HG03354 (cell line): ENCODE measurements at regions not wholly inside any gene's neighbourhood (a gene's known extent, or its start where the extent isn't known, plus 50 kb on each side); places are given as distances from the start of the nearest gene placed in this dataset.
"Not testable (repeated sequence)": the region's sequence is repeated elsewhere in the genome, so short reads cannot be mapped to it uniquely, and the experiment has no call there.

Experiments used
- ATAC-seq: cut with Tn5 transposase; IDR thresholded peaks from one replicate; pipeline ENCODE4 v1.9.1; 2021; ENCODE audit warnings: mild to moderate bottlenecking; ENCODE audit not compliant: unreplicated experiment, poor library complexity, severe bottlenecking

GRCh38 chr10:113475381-113475807 lies 77.5 kb upstream of the HABP2 start:
- no peak for ATAC-seq

DNA sequence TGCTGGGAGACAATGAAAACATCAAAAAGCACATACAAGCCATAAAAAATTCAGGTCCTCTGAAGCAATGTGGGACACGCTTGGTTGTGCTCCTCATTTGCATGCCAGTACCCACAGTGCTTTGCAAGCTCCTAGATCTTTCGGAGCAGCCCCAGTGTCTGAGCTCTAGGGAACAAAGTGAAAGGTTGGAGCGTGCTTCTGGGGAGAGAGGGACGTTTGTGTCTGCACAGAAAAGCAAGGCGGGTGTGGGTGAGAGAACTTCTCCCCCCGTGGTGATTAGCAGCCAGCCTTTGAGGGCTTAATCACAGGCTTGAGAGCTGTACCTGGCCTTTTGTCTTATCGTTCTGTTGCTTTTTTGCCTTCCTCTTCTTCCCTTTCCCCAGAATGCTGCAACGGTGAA lies 76.7 kb upstream of the HABP2 start:
- ATAC-seq = no peak

DNA sequence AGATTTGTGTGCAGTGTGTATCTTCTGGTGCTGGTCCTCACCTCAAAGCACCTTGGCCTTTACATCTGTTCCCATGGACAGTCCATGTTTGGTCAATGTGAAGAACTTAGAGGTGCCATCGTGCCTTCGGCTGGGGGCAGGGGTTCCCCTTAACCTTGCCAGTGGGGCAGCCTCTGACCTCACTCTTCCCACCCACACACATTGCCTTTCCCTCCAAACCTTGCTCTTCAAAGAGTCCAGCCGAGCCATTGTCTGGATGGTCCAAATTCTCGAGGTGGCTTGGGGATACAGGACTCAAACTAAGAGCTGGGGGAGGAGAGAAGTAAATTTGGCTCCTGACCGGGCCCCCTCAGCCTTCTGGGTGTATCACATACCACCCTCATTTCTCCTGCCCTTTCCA lies 76.2 kb upstream of the HABP2 start:
- no peak for ATAC-seq

DNA sequence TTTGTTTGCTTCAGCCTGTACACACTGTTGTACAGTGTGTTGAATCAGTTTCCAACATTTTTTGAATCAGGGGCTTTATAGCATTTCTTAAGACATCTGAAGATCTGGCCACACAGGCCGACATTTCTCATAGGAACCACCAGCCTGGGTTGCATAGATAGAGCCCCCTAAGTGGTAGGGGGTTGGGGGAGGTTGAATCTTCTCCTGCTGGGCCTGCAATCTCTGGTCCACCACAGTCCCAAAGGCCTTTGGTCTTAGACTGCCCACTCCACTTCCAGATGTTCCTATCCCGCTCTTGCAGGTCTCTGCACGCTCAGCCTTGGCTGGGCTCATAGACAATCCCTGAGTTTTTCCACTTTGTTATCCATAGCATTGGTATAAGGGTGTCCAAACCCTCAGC lies 75.4 kb upstream of the HABP2 start:
- ATAC-seq = no peak

GRCh38 chr10:113479346-113480080 lies 73.3 kb upstream of the HABP2 start:
- no peak for ATAC-seq

- no peak for ATAC-seq
Measured at GRCh38 chr10:113480081-113480360, 72.8 kb upstream of the HABP2 start.

DNA sequence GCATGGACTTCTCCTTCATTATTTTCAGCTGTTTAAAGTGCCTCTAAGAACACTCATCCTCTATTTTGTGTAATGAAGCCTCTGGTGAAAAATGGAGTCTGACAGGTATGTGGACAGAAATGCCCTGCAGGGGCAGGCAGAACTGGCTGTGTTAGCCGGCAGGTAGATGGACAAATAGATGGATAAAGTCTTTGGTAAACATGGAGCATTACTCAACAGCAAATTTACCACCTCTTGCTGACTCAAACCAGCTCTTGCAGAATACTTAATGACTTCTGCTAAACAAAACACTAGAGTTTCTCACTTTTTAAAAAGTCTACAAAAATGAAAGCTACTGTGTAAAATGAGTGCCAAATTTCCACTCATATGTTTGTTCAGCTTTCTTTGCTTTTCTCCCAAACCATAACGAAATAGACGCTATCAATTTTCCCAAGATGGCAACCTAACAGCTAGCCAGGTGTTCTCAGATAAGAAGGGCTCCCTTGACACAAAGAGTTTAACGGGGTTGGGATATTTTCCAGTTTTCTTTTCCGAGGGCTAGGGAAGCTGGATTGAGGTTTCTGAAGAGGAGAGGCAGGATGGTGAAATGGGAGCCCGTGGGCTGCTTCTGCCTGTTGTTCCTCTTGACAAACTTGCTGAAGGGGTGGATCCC lies 71.9 kb upstream of the HABP2 start:
- no peak for ATAC-seq

DNA sequence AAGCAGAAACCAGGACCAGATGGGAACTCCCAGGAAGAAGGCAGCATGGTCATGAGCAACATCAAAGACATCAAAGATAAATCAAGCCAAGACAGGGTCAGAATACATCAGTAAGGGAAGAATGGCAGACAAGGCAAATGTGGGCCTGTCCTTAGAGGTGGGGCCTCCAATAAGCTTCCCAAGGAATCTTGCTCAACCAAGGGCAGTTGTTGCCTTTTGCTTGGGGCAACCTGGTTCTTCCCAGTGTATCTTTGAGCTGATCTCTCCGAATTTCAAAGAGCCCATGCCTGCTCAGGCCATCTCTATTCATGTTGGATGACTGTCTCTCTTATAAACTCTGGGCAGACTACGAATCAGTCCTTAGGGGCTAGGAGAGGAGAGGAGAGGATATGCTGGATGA lies 68.4 kb upstream of the HABP2 start:
- ATAC-seq = no peak

- ATAC-seq = no peak
Measured at GRCh38 chr10:113485736-113486135, 67.1 kb upstream of the HABP2 start.

- ATAC-seq = no peak
Measured at GRCh38 chr10:113486531-113486930, 66.3 kb upstream of the HABP2 start.

DNA sequence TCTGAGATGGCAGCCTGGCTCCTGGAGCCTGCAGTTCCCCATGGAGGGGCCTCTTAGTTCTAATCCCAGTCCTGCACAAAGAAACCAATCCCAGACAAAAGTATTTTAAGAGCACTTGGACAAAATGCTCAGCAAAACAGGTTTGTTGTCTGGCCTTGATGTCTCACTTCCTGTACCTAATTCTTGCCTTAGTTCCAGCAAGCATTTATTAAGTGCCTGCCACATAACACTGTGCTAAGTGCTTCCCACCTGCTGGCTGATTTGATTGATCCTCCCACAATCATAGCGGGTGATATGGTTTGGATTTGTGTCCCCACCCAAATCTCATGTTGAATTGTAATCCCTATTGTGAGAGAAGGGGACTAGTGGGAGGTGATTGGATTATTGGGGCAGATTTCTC lies 65.7 kb upstream of the HABP2 start:
- ATAC-seq = no peak

- no peak for ATAC-seq
Measured at GRCh38 chr10:113488186-113488585, 64.7 kb upstream of the HABP2 start.

DNA sequence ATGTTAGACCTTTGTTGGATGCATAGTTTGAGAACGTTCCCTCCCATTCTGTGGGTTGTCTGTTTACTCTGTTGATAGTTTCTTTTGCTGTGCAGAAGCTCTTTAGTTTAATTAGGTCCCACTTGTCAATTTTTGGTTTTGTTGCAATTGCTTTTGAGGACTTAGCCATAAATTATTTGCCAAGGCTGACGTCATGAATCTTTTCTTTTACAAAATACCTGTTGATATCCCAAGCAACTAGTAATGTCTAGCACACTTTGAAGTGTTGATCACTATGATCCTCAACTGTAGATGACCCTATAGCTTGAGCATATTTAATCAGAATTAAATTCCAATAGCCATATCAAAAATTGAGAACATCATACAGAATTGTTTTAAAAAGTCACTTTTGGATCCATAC lies 63.3 kb upstream of the HABP2 start:
- ATAC-seq = not testable (repeated sequence)

- ATAC-seq = no peak
Measured at GRCh38 chr10:113491967-113492565, 60.8 kb upstream of the HABP2 start.

DNA sequence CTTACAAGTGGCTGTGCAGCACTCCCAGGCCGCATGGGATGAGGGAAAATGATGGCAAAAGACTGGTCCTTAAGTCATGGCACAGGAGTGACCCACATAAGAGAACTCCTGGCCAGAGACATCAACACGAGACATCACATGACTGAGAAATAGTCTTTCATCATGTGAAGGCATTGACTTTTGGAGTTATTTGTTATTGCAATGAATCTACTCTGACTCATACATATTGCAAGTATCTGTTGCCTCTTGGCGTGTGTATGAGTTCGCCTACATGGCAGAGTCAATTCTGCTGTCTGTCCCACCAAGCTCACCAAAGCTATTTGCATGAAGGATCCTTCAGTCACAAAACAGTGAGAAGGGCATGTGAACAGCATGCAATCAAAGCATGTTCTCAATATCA lies 59.7 kb upstream of the HABP2 start:
- ATAC-seq = no peak

- ATAC-seq = no peak
Measured at GRCh38 chr10:113493882-113494301, 59.0 kb upstream of the HABP2 start.

DNA sequence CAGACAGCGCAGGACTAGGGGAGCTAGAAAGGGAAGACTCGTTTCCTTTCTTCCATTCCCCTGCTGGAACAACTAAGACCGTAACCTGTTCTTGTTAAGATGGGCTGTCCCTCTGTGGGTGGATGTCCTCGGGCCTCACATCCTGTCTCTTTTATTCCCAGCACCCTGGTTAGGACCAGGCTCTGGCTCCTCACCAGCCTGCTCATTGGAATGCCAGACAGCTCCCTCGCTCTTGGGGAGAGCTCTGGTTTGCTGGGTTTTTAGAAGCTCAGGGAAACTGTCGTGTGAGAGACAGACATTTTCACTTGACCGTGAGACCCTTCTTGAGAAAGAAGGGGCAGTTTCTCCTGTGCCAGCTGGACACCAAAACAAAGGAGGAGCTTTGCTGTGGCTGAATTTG lies 58.1 kb upstream of the HABP2 start:
- no peak for ATAC-seq

GRCh38 chr10:113495553-113495952 lies 57.3 kb upstream of the HABP2 start:
- no peak for ATAC-seq

- no peak for ATAC-seq
Measured at GRCh38 chr10:113496111-113497109, 56.4 kb upstream of the HABP2 start.

DNA sequence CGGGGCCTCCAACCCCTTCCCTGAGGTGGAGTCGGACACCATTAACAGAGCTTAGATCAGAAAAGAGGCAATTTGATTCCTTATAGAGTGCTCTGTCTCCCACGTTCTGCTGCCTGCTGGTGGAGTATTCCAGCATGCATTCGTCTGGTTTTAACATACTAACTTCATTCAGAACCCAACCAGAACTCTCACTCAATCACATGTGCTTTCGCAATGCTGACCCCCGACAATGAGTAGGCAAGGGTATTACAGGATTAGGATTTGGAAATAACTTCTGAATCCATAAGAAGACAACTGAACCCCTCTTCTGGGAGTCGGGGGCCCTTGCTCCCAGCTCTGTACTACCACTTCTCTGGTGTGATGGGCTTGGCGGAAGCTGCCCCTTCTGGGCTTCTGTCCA lies 55.7 kb upstream of the HABP2 start:
- ATAC-seq = no peak
